Memory B cell (primary cell): ENCODE measurements at regions not wholly inside any gene's neighbourhood (a gene's known extent, or its start where the extent isn't known, plus 50 kb on each side); places are given as distances from the start of the nearest gene placed in this dataset.
A peak's percentile ranks its signal among the peaks of the same experiment; 100 is the strongest.

Source experiments
- ATAC-seq: fragments of 150-1000 bp; cut with Tn5 transposase; 2 replicates; pipeline ENCODE4 v1.10.0; 2021; ENCODE audit warnings: low read depth, mild to moderate bottlenecking, moderate library complexity
- DNase-seq, 2 donors: peaks; one replicate each; pipeline ENCODE4 v3.0.0; 2022; ENCODE audit warnings: low spot score in 2 of 2
- H3K27ac Mint-ChIP-seq: one replicate; pipeline ENCODE4 v1.8.0; 2022; ENCODE audit warnings: mild to moderate bottlenecking, moderate library complexity, mixed read lengths
- H3K27me3 Mint-ChIP-seq: one replicate; pipeline ENCODE4 v1.8.0; 2022; ENCODE audit warnings: mixed read lengths
- H3K36me3 Mint-ChIP-seq: one replicate; pipeline ENCODE4 v1.8.0; 2022; ENCODE audit warnings: mild to moderate bottlenecking, mixed read lengths
- H3K4me1 Mint-ChIP-seq: one replicate; pipeline ENCODE4 v1.8.0; 2022; ENCODE audit warnings: mixed read lengths
- H3K4me3 Mint-ChIP-seq: one replicate; pipeline ENCODE4 v1.8.0; 2022; ENCODE audit warnings: mild to moderate bottlenecking, moderate library complexity, mixed read lengths
- H3K9me3 Mint-ChIP-seq: one replicate; pipeline ENCODE4 v1.8.0; 2022; ENCODE audit warnings: mixed read lengths

- no peak for ATAC-seq
- Mint-ChIP-seq H3K4me1 (peaks cover 9% of the 10 kb centered on the region), H3K27me3 (peaks cover 4% of the 10 kb centered on the region), H3K36me3 (no peaks in the 10 kb centered on the region), H3K27ac (no peak overlapping the region), H3K9me3 (no peaks in the 10 kb centered on the region), H3K4me3 (no peak overlapping the region)
- DNase-seq: no peak
Observed at GRCh38 chr11:134579724-134580609, 167.9 kb upstream of the B3GAT1 start.

- peaks cover 8% of the 10 kb centered on the region for H3K4me1 Mint-ChIP-seq
- no peak for DNase-seq
- no peak overlapping the region for H3K4me3 Mint-ChIP-seq
- no peaks in the 10 kb centered on the region for H3K36me3 Mint-ChIP-seq
- no peaks in the 10 kb centered on the region for H3K9me3 Mint-ChIP-seq
- no peak for ATAC-seq
- no peak overlapping the region for H3K27ac Mint-ChIP-seq
- H3K27me3 Mint-ChIP-seq: peaks cover 3% of the 10 kb centered on the region
Observed at GRCh38 chr11:134578807-134579723, 167.0 kb upstream of the B3GAT1 start.

- H3K9me3 Mint-ChIP-seq: no peaks in the 10 kb centered on the region
- H3K27ac Mint-ChIP-seq: no peak overlapping the region
- H3K36me3 Mint-ChIP-seq: no peaks in the 10 kb centered on the region
- peaks cover 3% of the 10 kb centered on the region for H3K4me1 Mint-ChIP-seq
- no peak overlapping the region for H3K4me3 Mint-ChIP-seq
- DNase-seq (no peak), ATAC-seq (no peak)
- H3K27me3 Mint-ChIP-seq: peaks cover 3% of the 10 kb centered on the region
Observed at GRCh38 chr11:134577751-134578395, 165.8 kb upstream of the B3GAT1 start.

- DNase-seq (no peak), ATAC-seq (no peak)
- H3K27ac Mint-ChIP-seq: no peak overlapping the region
- peaks cover 3% of the 10 kb centered on the region for H3K27me3 Mint-ChIP-seq
- no peaks in the 10 kb centered on the region for H3K36me3 Mint-ChIP-seq
- H3K9me3 Mint-ChIP-seq: no peaks in the 10 kb centered on the region
- no peaks in the 10 kb centered on the region for H3K4me1 Mint-ChIP-seq
- no peak overlapping the region for H3K4me3 Mint-ChIP-seq
Observed at GRCh38 chr11:134576721-134577171, 164.7 kb upstream of the B3GAT1 start.

GRCh38 chr11:134576286-134576685 is 164.2 kb upstream of the B3GAT1 start:
- no peak for DNase-seq
- Mint-ChIP-seq H3K27ac (no peak overlapping the region), H3K4me3 (no peak overlapping the region), H3K9me3 (no peaks in the 10 kb centered on the region), H3K36me3 (no peaks in the 10 kb centered on the region), H3K4me1 (no peaks in the 10 kb centered on the region), H3K27me3 (peaks cover 3% of the 10 kb centered on the region)
- ATAC-seq: no peak

- no peak overlapping the region for H3K27ac Mint-ChIP-seq
- H3K36me3 Mint-ChIP-seq: no peaks in the 10 kb centered on the region
- ATAC-seq: no peak
- H3K9me3 Mint-ChIP-seq: no peaks in the 10 kb centered on the region
- no peak overlapping the region for H3K4me3 Mint-ChIP-seq
- H3K4me1 Mint-ChIP-seq: no peaks in the 10 kb centered on the region
- DNase-seq: no peak
- peaks cover 3% of the 10 kb centered on the region for H3K27me3 Mint-ChIP-seq
Observed at GRCh38 chr11:134575504-134576230, 163.6 kb upstream of the B3GAT1 start.

GRCh38 chr11:134574947-134575346 is 162.9 kb upstream of the B3GAT1 start:
- H3K36me3 Mint-ChIP-seq: no peaks in the 10 kb centered on the region
- peak in 1 of 2 donors; percentile 2 for DNase-seq
- no peaks in the 10 kb centered on the region for H3K9me3 Mint-ChIP-seq
- H3K4me1 Mint-ChIP-seq: no peaks in the 10 kb centered on the region
- H3K27ac Mint-ChIP-seq: no peak overlapping the region
- H3K4me3 Mint-ChIP-seq: no peak overlapping the region
- peaks cover 2% of the 10 kb centered on the region for H3K27me3 Mint-ChIP-seq
- ATAC-seq: no peak

GRCh38 chr11:134574425-134574824 is 162.4 kb upstream of the B3GAT1 start:
- H3K36me3 Mint-ChIP-seq: no peaks in the 10 kb centered on the region
- H3K9me3 Mint-ChIP-seq: no peaks in the 10 kb centered on the region
- no peaks in the 10 kb centered on the region for H3K4me1 Mint-ChIP-seq
- no peak overlapping the region for H3K27ac Mint-ChIP-seq
- ATAC-seq (no peak), DNase-seq (peak in 1 of 2 donors; percentile 4)
- no peak overlapping the region for H3K4me3 Mint-ChIP-seq
- H3K27me3 Mint-ChIP-seq: peaks cover 2% of the 10 kb centered on the region

- ATAC-seq (no peak), DNase-seq (peak in 1 of 2 donors; percentile 1)
- peaks cover 4% of the 10 kb centered on the region for H3K27me3 Mint-ChIP-seq
- no peak overlapping the region for H3K4me3 Mint-ChIP-seq
- no peaks in the 10 kb centered on the region for H3K4me1 Mint-ChIP-seq
- no peaks in the 10 kb centered on the region for H3K9me3 Mint-ChIP-seq
- H3K36me3 Mint-ChIP-seq: no peaks in the 10 kb centered on the region
- H3K27ac Mint-ChIP-seq: no peak overlapping the region
Observed at GRCh38 chr11:134573857-134574256, 161.8 kb upstream of the B3GAT1 start.

- Mint-ChIP-seq H3K9me3 (no peaks in the 10 kb centered on the region), H3K36me3 (no peaks in the 10 kb centered on the region), H3K27me3 (peaks cover 3% of the 10 kb centered on the region), H3K27ac (no peak overlapping the region), H3K4me3 (no peak overlapping the region), H3K4me1 (no peaks in the 10 kb centered on the region)
- DNase-seq (peak in 1 of 2 donors; percentile 5), ATAC-seq (no peak)
Observed at GRCh38 chr11:134572741-134573675, 161.0 kb upstream of the B3GAT1 start.

- H3K27ac Mint-ChIP-seq: no peak overlapping the region
- H3K4me3 Mint-ChIP-seq: no peak overlapping the region
- H3K36me3 Mint-ChIP-seq: no peaks in the 10 kb centered on the region
- H3K9me3 Mint-ChIP-seq: no peaks in the 10 kb centered on the region
- no peaks in the 10 kb centered on the region for H3K4me1 Mint-ChIP-seq
- DNase-seq (no peak), ATAC-seq (no peak)
- peaks cover 3% of the 10 kb centered on the region for H3K27me3 Mint-ChIP-seq
Observed at GRCh38 chr11:134571301-134571700, 159.3 kb upstream of the B3GAT1 start.

- no peak overlapping the region for H3K27ac Mint-ChIP-seq
- no peaks in the 10 kb centered on the region for H3K9me3 Mint-ChIP-seq
- no peaks in the 10 kb centered on the region for H3K4me1 Mint-ChIP-seq
Observed at GRCh38 chr11:134569195-134569594, 157.2 kb upstream of the B3GAT1 start.

More at GRCh38 chr11:134569195-134569594, 157.2 kb upstream of the B3GAT1 start:
- DNase-seq (no peak), ATAC-seq (no peak)
- Mint-ChIP-seq H3K4me3 (no peak overlapping the region), H3K36me3 (no peaks in the 10 kb centered on the region), H3K27me3 (peaks cover 3% of the 10 kb centered on the region)
